Panc1 (cell line): ENCODE measurements at regions not wholly inside any gene's neighbourhood (a gene's known extent, or its start where the extent isn't known, plus 50 kb on each side); places are given as distances from the start of the nearest gene placed in this dataset.

Experiments
- ATAC-seq: fragments of 200-7000 bp; cut with Tn5 transposase; 2 replicates; pipeline ENCODE4 v1.9.1; 2020; ENCODE audit warnings: mild to moderate bottlenecking, moderate library complexity
- BruUV-seq: library from RNA; stranded (reverse); fragments of 400-500 nt; replicated peaks from 2 replicates; lab custom pipeline; 2021; lab: Mats Ljungman, UMichigan
- CTCF ChIA-PET: fragments of 300-600 bp; sonication (Branson Sonifier 250); formaldehyde crosslinking; loops from one replicate; lab custom pipeline; 2022; ENCODE audit warnings: antibody characterized with exemption; lab: Charles Lee
- POLR2A ChIA-PET: fragments of 300-600 bp; sonication (Branson Sonifier 250); formaldehyde crosslinking; loops from one replicate; lab custom pipeline; 2022; ENCODE audit warnings: antibody characterized with exemption; lab: Charles Lee
- DNase-seq: peaks from one replicate; pipeline ENCODE4 v3.0.0-alpha.2; 2010; ENCODE audit warnings: low read depth, low spot score
- H3K27ac ChIP-seq: 2 replicates; pipeline ENCODE4 v1.5.1; 2011; ENCODE audit warnings: mild to moderate bottlenecking, low read length, inconsistent platforms
- H3K27me3 ChIP-seq: fragments of 200-500 bp; sonication (Bioruptor generic); 2 replicates; pipeline ENCODE4 v1.6.0; 2014; ENCODE audit warnings: low read length, inconsistent platforms; ENCODE audit not compliant: control insufficient read depth, insufficient read depth
- H3K36me3 ChIP-seq: fragments of 200-500 bp; sonication (Bioruptor generic); 2 replicates; pipeline ENCODE4 v1.5.1; 2014; ENCODE audit warnings: inconsistent platforms, mild to moderate bottlenecking, low read length, moderate library complexity; ENCODE audit not compliant: control insufficient read depth, insufficient read depth
- H3K4me1 ChIP-seq: 2 replicates; pipeline ENCODE4 v1.5.1; 2011; ENCODE audit warnings: inconsistent platforms, mild to moderate bottlenecking, low read length, moderate library complexity; ENCODE audit not compliant: control insufficient read depth, insufficient read depth
- H3K4me3 ChIP-seq, 2 experiments: 2 replicates each; pipeline ENCODE4 v1.5.1; 2011 to 2012; ENCODE audit warnings: low read depth in 2 of 2, low read length in 2 of 2, mild to moderate bottlenecking in 2 of 2, inconsistent platforms in 1 of 2, moderate library complexity in 1 of 2
- H3K9me3 ChIP-seq: fragments of 200-500 bp; sonication (Bioruptor generic); 2 replicates; pipeline ENCODE4 v1.5.1; 2014; ENCODE audit warnings: low read depth, mild to moderate bottlenecking, inconsistent platforms, low read length, moderate library complexity; ENCODE audit not compliant: control insufficient read depth, insufficient read depth
- POLR2AphosphoS5 ChIP-seq: IDR thresholded peaks from 2 replicates; pipeline ENCODE4 v1.6.1; 2012; ENCODE audit warnings: mild to moderate bottlenecking, low read depth, low read length, moderate library complexity
- SIN3A ChIP-seq: IDR thresholded peaks from 2 replicates; pipeline ENCODE4 v1.6.1; 2012; ENCODE audit warnings: low read depth, mild to moderate bottlenecking, low read length, moderate library complexity, borderline replicate concordance; ENCODE audit not compliant: insufficient read depth
- TCF7L2 ChIP-seq: IDR thresholded peaks from 2 replicates; pipeline ENCODE4 v1.6.1; 2011; ENCODE audit warnings: mild to moderate bottlenecking, low read depth, low read length, inconsistent platforms
- in situ Hi-C: cut with HindIII; loops from 2 replicates; pipeline ENCODE4 v1.10.0; 2016; ENCODE audit warnings: low sequenced_read_pairs, low pct_unique_long_range_greater_than_20kb
- intact Hi-C: fragments of 100-400 bp; cut with micrococcal nuclease; formaldehyde crosslinking; loops from one replicate; pipeline ENCODE4 v1.10.0; 2022; ENCODE audit not compliant: unreplicated experiment
- TF ChIP-seq, protein P1 (sequence below): fragments of 450-650 bp; IDR thresholded peaks from 2 replicates; pipeline ENCODE4 v1.5.1; 2017; ENCODE audit warnings: mild to moderate bottlenecking
- TF ChIP-seq, protein P2 (sequence below), 2 experiments: IDR thresholded peaks; 2 replicates each; pipeline ENCODE4 v1.6.1; 2011 to 2012; ENCODE audit warnings: low read depth in 2 of 2, control low read depth in 1 of 2, low read length in 1 of 2, mild to moderate bottlenecking in 1 of 2, moderate library complexity in 1 of 2; ENCODE audit not compliant: insufficient read depth in 1 of 2

DNA sequence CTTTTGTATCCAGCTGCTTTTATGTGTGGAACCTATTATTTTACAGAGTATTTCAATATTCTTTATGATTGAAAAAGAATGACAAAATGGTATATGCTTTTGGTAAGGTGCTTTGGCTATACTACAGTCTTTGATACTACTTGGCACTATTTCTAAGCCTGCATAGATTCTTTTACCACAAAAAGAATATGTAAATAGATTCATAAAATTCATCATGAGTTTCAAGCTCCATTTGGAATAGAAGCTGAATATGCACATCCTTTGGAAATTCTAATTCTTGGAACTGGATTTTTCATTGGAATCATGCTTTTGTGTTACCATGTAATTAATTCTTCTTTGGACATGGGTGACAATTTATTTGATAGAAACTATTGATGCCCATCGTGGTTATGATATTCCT lies 60.2 kb upstream of the SYTL5 start:
- Histone ChIP-seq H3K4me1 (no peaks in the 10 kb centered on the region), H3K4me3 (no peak overlapping the region), H3K36me3 (no peaks in the 10 kb centered on the region), H3K9me3 (no peaks in the 10 kb centered on the region), H3K27me3 (no peaks in the 10 kb centered on the region), H3K27ac (no peak overlapping the region)
- intact Hi-C loops (no loop called here), in situ Hi-C loops (no loop called here)
- no TSS peak for BruUV-seq
- ATAC-seq (no peak), DNase-seq (no peak)
- ChIA-PET CTCF (no interaction called here), POLR2A (no interaction called here)
- TF ChIP-seq, protein P1, sequence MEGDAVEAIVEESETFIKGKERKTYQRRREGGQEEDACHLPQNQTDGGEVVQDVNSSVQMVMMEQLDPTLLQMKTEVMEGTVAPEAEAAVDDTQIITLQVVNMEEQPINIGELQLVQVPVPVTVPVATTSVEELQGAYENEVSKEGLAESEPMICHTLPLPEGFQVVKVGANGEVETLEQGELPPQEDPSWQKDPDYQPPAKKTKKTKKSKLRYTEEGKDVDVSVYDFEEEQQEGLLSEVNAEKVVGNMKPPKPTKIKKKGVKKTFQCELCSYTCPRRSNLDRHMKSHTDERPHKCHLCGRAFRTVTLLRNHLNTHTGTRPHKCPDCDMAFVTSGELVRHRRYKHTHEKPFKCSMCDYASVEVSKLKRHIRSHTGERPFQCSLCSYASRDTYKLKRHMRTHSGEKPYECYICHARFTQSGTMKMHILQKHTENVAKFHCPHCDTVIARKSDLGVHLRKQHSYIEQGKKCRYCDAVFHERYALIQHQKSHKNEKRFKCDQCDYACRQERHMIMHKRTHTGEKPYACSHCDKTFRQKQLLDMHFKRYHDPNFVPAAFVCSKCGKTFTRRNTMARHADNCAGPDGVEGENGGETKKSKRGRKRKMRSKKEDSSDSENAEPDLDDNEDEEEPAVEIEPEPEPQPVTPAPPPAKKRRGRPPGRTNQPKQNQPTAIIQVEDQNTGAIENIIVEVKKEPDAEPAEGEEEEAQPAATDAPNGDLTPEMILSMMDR: no peak
- TF ChIP-seq TCF7L2: no peak
- TF ChIP-seq SIN3A: no peak
- no peak for TF ChIP-seq POLR2AphosphoS5
- TF ChIP-seq, protein P2, sequence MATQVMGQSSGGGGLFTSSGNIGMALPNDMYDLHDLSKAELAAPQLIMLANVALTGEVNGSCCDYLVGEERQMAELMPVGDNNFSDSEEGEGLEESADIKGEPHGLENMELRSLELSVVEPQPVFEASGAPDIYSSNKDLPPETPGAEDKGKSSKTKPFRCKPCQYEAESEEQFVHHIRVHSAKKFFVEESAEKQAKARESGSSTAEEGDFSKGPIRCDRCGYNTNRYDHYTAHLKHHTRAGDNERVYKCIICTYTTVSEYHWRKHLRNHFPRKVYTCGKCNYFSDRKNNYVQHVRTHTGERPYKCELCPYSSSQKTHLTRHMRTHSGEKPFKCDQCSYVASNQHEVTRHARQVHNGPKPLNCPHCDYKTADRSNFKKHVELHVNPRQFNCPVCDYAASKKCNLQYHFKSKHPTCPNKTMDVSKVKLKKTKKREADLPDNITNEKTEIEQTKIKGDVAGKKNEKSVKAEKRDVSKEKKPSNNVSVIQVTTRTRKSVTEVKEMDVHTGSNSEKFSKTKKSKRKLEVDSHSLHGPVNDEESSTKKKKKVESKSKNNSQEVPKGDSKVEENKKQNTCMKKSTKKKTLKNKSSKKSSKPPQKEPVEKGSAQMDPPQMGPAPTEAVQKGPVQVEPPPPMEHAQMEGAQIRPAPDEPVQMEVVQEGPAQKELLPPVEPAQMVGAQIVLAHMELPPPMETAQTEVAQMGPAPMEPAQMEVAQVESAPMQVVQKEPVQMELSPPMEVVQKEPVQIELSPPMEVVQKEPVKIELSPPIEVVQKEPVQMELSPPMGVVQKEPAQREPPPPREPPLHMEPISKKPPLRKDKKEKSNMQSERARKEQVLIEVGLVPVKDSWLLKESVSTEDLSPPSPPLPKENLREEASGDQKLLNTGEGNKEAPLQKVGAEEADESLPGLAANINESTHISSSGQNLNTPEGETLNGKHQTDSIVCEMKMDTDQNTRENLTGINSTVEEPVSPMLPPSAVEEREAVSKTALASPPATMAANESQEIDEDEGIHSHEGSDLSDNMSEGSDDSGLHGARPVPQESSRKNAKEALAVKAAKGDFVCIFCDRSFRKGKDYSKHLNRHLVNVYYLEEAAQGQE (IDR thresholded peaks at IDR 0.05; ENCODE audit: insufficient read depth in 1 of 2, low read depth in 2 of 2, low read length in 1 of 2): no peak

DNA sequence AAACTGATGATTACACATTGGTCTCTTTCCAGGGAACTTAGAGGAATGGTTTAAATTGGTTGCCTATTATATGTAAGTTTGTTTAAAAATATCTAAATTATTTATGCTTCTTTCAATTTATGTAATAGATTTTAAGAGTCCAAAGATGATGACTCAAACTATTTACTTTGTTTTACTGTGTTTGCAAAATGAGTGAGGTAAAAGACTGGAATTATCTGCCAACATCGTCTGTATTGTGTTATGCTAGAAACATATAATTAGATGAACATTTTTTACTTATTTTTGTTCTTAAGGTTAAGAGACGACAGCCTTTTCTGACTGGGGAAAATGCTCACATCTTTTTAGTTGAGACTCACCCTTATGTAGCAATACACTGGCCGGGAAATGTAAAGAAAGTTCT lies 51.1 kb upstream of the SYTL5 start:
- DNase-seq: no peak
- Histone ChIP-seq H3K9me3 (no peaks in the 10 kb centered on the region), H3K4me3 (no peak overlapping the region), H3K27me3 (no peaks in the 10 kb centered on the region), H3K4me1 (no peaks in the 10 kb centered on the region), H3K36me3 (no peaks in the 10 kb centered on the region), H3K27ac (no peak overlapping the region)
- ATAC-seq: no peak
- intact Hi-C loops: no loop called here
- BruUV-seq: no TSS peak
- POLR2A ChIA-PET: no interaction called here
- TF ChIP-seq, protein P1: no peak
- TF ChIP-seq POLR2AphosphoS5 (no peak), TCF7L2 (no peak), SIN3A (no peak)
- TF ChIP-seq, protein P2 (IDR thresholded peaks at IDR 0.05; ENCODE audit: insufficient read depth in 1 of 2, low read depth in 2 of 2, low read length in 1 of 2): no peak
- in situ Hi-C loops: no loop called here
- CTCF ChIA-PET: no interaction called here
